H9 (cell line): ENCODE measurements at regions not wholly inside any gene's neighbourhood (a gene's known extent, or its start where the extent isn't known, plus 50 kb on each side); places are given as distances from the start of the nearest gene placed in this dataset.

Experiments used
- DNase-seq: peaks from one replicate; pipeline ENCODE4 v3.0.0-alpha.2; 2017
- H2AFZ ChIP-seq: one replicate; pipeline ENCODE4 v1.6.1; 2013; ENCODE audit warnings: mild to moderate bottlenecking, low read length, control low read depth, moderate library complexity
- H2AK5ac ChIP-seq: 2 replicates; pipeline ENCODE4 v1.6.1; 2013; ENCODE audit warnings: low read length, control low read depth, mixed read lengths; ENCODE audit not compliant: insufficient read length
- H2BK120ac ChIP-seq: one replicate; pipeline ENCODE4 v1.6.1; 2013; ENCODE audit warnings: low read depth, mild to moderate bottlenecking, low read length, control low read depth, inconsistent platforms; ENCODE audit not compliant: poor library complexity, severe bottlenecking
- H2BK12ac ChIP-seq: 2 replicates; pipeline ENCODE4 v1.6.1; 2013; ENCODE audit warnings: low read length, control low read depth, mixed read lengths, low read depth; ENCODE audit not compliant: insufficient read length
- H2BK15ac ChIP-seq: 2 replicates; pipeline ENCODE4 v1.6.1; 2013; ENCODE audit warnings: low read depth, low read length, control low read depth
- H2BK20ac ChIP-seq: one replicate; pipeline ENCODE4 v1.6.1; 2013; ENCODE audit warnings: low read depth, mild to moderate bottlenecking, low read length, control low read depth, inconsistent platforms; ENCODE audit not compliant: poor library complexity, severe bottlenecking
- H2BK5ac ChIP-seq: 2 replicates; pipeline ENCODE4 v1.6.1; 2013; ENCODE audit warnings: low read length, control low read depth, mixed read lengths; ENCODE audit not compliant: insufficient read length
- H3K14ac ChIP-seq: 2 replicates; pipeline ENCODE4 v1.6.1; 2013; ENCODE audit warnings: low read length, control low read depth; ENCODE audit not compliant: insufficient read depth
- H3K18ac ChIP-seq: 2 replicates; pipeline ENCODE4 v1.6.1; 2013; ENCODE audit warnings: low read depth, mild to moderate bottlenecking, mixed read lengths, low read length, control low read depth; ENCODE audit not compliant: insufficient read length
- H3K23ac ChIP-seq: 2 replicates; pipeline ENCODE4 v1.6.1; 2013; ENCODE audit warnings: low read length, control low read depth, mixed read lengths, low read depth; ENCODE audit not compliant: insufficient read length
- H3K23me2 ChIP-seq: 2 replicates; pipeline ENCODE4 v1.6.1; 2013; ENCODE audit warnings: low read depth, mild to moderate bottlenecking, mixed read lengths, low read length, control low read depth; ENCODE audit not compliant: insufficient read length, poor library complexity, severe bottlenecking
- H3K27ac ChIP-seq: 2 replicates; pipeline ENCODE4 v1.5.1; 2013; ENCODE audit warnings: low read length, control low read depth, mixed read lengths, low read depth; ENCODE audit not compliant: insufficient read length
- H3K27me3 ChIP-seq: 2 replicates; pipeline ENCODE4 v1.6.1; 2013; ENCODE audit warnings: low read length, control low read depth, inconsistent platforms; ENCODE audit not compliant: insufficient read depth
- H3K4ac ChIP-seq: 2 replicates; pipeline ENCODE4 v1.6.1; 2013; ENCODE audit warnings: low read depth, mild to moderate bottlenecking, control low read depth, inconsistent platforms, low read length, moderate library complexity
- H3K4me1 ChIP-seq: 2 replicates; pipeline ENCODE4 v1.6.1; 2013; ENCODE audit warnings: low read length, control low read depth, inconsistent platforms; ENCODE audit not compliant: insufficient read depth
- H3K4me2 ChIP-seq: 2 replicates; pipeline ENCODE4 v1.6.1; 2013; ENCODE audit warnings: low read length, control low read depth, mixed read lengths; ENCODE audit not compliant: insufficient read length, insufficient read depth
- H3K56ac ChIP-seq: 2 replicates; pipeline ENCODE4 v1.6.1; 2013; ENCODE audit warnings: low read depth, mild to moderate bottlenecking, mixed read lengths, low read length, control low read depth; ENCODE audit not compliant: insufficient read length
- H3K79me1 ChIP-seq: 2 replicates; pipeline ENCODE4 v1.6.1; 2013; ENCODE audit warnings: low read depth, mild to moderate bottlenecking, moderate library complexity, low read length, control low read depth, inconsistent platforms; ENCODE audit not compliant: insufficient read depth, poor library complexity, severe bottlenecking
- H3K79me2 ChIP-seq: 2 replicates; pipeline ENCODE4 v1.6.1; 2013; ENCODE audit warnings: low read length, control low read depth, inconsistent platforms; ENCODE audit not compliant: insufficient read depth
- H3K9ac ChIP-seq: 2 replicates; pipeline ENCODE4 v1.6.1; 2013; ENCODE audit warnings: low read length, control low read depth, mixed read lengths; ENCODE audit not compliant: insufficient read length; ENCODE audit errors: extremely low read depth
- H3K9me3 ChIP-seq: one replicate; pipeline ENCODE4 v1.6.1; 2013; ENCODE audit warnings: low read depth, low read length, inconsistent platforms; ENCODE audit not compliant: control insufficient read depth
- H3T11ph ChIP-seq: one replicate; pipeline ENCODE4 v1.6.1; 2013; ENCODE audit warnings: mild to moderate bottlenecking, low read length, control low read depth, inconsistent platforms
- H4K20me1 ChIP-seq: one replicate; pipeline ENCODE4 v1.6.1; 2013; ENCODE audit not compliant: control insufficient read depth, insufficient read length, insufficient read depth
- H4K5ac ChIP-seq: 2 replicates; pipeline ENCODE4 v1.6.1; 2013; ENCODE audit warnings: low read depth, mild to moderate bottlenecking, mixed read lengths, low read length, control low read depth; ENCODE audit not compliant: insufficient read length
- H4K8ac ChIP-seq: replicated peaks from 2 replicates; pipeline ENCODE4 v1.6.1; 2013; ENCODE audit warnings: low read length, control low read depth, mixed read lengths, low read depth; ENCODE audit not compliant: insufficient read length
- H4K91ac ChIP-seq: 2 replicates; pipeline ENCODE4 v1.6.1; 2013; ENCODE audit warnings: low read depth, mild to moderate bottlenecking, moderate library complexity, mixed read lengths, low read length, control low read depth; ENCODE audit not compliant: insufficient read length
- H3K27ac Mint-ChIP-seq, 3 experiments: 2 replicates in 2 of 3; 3 replicates in 1 of 3; pipeline ENCODE4 v1.8.0; 2020 to 2021; ENCODE audit warnings: mixed read lengths in 3 of 3, mild to moderate bottlenecking in 1 of 3, moderate library complexity in 1 of 3
- H3K27me3 Mint-ChIP-seq: 2 replicates; pipeline ENCODE4 v1.8.0; 2021; ENCODE audit warnings: low read depth, mild to moderate bottlenecking, moderate library complexity, mixed read lengths
- H3K36me3 Mint-ChIP-seq, 3 experiments: 2 replicates in 2 of 3; 3 replicates in 1 of 3; pipeline ENCODE4 v1.8.0; 2020 to 2021; ENCODE audit warnings: low read depth in 3 of 3, mixed read lengths in 3 of 3; ENCODE audit not compliant: insufficient read depth in 1 of 3
- H3K4me1 Mint-ChIP-seq, 2 experiments: 2 replicates each; pipeline ENCODE4 v1.8.0; 2020; ENCODE audit warnings: mixed read lengths in 2 of 2
- H3K4me3 Mint-ChIP-seq, 2 experiments: 2 replicates in 1 of 2; 3 replicates in 1 of 2; pipeline ENCODE4 v1.8.0; 2020 to 2021; ENCODE audit warnings: mild to moderate bottlenecking in 2 of 2, mixed read lengths in 2 of 2, moderate library complexity in 1 of 2
- H3K9me3 Mint-ChIP-seq, 2 experiments: 2 replicates in 1 of 2; 3 replicates in 1 of 2; pipeline ENCODE4 v1.8.0; 2020; ENCODE audit warnings: mild to moderate bottlenecking in 2 of 2, mixed read lengths in 2 of 2, moderate library complexity in 1 of 2
- WGBS: extraction: QIAGEN DNeasy Blood & Tissue Kit; methylation state at CpG from one replicate; pipeline ENCODE4 v1.1.7; 2013; ENCODE audit warnings: missing lambda C conversion rate, low lambda C conversion rate, mixed read lengths; ENCODE audit not compliant: insufficient read length; ENCODE audit errors: extremely low coverage; 5-methylcytosine and 5-hydroxymethylcytosine counted together
- TF ChIP-seq, protein P1 (sequence below): fragments of 200-600 bp; sonication (generic); conservative IDR thresholded peaks from 3 replicates; pipeline ENCODE4 v1.8.0; 2021; ENCODE audit warnings: antibody characterized with exemption, mild to moderate bottlenecking

DNA sequence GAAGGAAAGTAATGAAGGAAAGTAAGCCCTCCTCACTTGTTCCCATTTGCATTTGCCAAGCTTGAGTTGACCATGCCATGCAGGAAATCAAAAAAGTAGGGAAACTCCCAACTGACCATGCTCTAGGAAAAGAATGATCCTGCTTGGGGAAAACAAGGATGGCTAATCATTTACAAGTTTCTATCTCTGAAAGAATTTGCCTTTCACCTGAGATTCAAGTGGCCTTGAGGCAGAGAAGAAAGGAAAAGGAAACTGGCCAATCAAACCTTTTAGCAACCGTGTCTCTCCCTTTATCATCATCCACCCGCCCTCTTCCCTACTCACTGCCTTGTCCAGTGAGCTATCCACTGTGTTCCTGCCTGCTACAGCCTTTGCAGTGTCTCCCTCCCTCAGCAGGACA is 757.2 kb upstream of the SOX9 start:
- Histone ChIP-seq H3K79me1 (no peaks in the 10 kb centered on the region), H2BK20ac (no peak overlapping the region), H4K91ac (no peak overlapping the region), H3K23me2 (no peaks in the 10 kb centered on the region), H3K27me3 (no peaks in the 10 kb centered on the region), H3K4ac (no peak overlapping the region), H3K14ac (no peak overlapping the region), H3K56ac (no peak overlapping the region), H2BK120ac (no peak overlapping the region), H4K8ac (no peak overlapping the region), H3K4me2 (no peak overlapping the region), H3K4me1 (no peaks in the 10 kb centered on the region), H4K5ac (no peak overlapping the region), H2BK15ac (no peak overlapping the region), H3T11ph (no peak overlapping the region), H3K27ac (no peak overlapping the region), H3K18ac (no peak overlapping the region), H3K9me3 (no peaks in the 10 kb centered on the region), H3K9ac (no peak overlapping the region), H3K23ac (no peak overlapping the region), H2AK5ac (no peak overlapping the region), H2AFZ (no peak overlapping the region), H3K79me2 (no peaks in the 10 kb centered on the region), H2BK5ac (no peak overlapping the region), H4K20me1 (no peaks in the 10 kb centered on the region), H2BK12ac (no peak overlapping the region)
- Mint-ChIP-seq H3K27me3 (no peaks in the 10 kb centered on the region; the same call in none of the 2 replicates), H3K27ac (peak overlapping the region in 1 of 3 experiments; percentile 54; a peak in 1 of 7 replicates), H3K9me3 (peaks cover 0 to 13% of the 10 kb centered on the region in 2 experiments; a peak in 3 of 5 replicates), H3K36me3 (peaks cover 0 to 5% (median 3%) of the 10 kb centered on the region in 3 experiments; a peak in 2 of 7 replicates), H3K4me3 (no peak overlapping the region), H3K4me1 (no peaks in the 10 kb centered on the region)
- no CpG with 5 or more reads among the region's 2 CpGs for WGBS
- TF ChIP-seq, protein P1, sequence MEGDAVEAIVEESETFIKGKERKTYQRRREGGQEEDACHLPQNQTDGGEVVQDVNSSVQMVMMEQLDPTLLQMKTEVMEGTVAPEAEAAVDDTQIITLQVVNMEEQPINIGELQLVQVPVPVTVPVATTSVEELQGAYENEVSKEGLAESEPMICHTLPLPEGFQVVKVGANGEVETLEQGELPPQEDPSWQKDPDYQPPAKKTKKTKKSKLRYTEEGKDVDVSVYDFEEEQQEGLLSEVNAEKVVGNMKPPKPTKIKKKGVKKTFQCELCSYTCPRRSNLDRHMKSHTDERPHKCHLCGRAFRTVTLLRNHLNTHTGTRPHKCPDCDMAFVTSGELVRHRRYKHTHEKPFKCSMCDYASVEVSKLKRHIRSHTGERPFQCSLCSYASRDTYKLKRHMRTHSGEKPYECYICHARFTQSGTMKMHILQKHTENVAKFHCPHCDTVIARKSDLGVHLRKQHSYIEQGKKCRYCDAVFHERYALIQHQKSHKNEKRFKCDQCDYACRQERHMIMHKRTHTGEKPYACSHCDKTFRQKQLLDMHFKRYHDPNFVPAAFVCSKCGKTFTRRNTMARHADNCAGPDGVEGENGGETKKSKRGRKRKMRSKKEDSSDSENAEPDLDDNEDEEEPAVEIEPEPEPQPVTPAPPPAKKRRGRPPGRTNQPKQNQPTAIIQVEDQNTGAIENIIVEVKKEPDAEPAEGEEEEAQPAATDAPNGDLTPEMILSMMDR: no peak
- DNase-seq: no peak
